Right forelimb (tissue), 1 donor: ENCODE measurements at regions not wholly inside any gene's neighbourhood (a gene's known extent, or its start where the extent isn't known, plus 50 kb on each side); places are given as distances from the start of the nearest gene placed in this dataset.

ENCODE experiments used
- DNase-seq: peaks from one replicate; pipeline ENCODE4 v3.0.0-alpha.2; 2018

GRCh38 chr2:43171789-43172188 is 54.6 kb downstream of the ZFP36L2 start:
- DNase-seq, result no peak

DNA sequence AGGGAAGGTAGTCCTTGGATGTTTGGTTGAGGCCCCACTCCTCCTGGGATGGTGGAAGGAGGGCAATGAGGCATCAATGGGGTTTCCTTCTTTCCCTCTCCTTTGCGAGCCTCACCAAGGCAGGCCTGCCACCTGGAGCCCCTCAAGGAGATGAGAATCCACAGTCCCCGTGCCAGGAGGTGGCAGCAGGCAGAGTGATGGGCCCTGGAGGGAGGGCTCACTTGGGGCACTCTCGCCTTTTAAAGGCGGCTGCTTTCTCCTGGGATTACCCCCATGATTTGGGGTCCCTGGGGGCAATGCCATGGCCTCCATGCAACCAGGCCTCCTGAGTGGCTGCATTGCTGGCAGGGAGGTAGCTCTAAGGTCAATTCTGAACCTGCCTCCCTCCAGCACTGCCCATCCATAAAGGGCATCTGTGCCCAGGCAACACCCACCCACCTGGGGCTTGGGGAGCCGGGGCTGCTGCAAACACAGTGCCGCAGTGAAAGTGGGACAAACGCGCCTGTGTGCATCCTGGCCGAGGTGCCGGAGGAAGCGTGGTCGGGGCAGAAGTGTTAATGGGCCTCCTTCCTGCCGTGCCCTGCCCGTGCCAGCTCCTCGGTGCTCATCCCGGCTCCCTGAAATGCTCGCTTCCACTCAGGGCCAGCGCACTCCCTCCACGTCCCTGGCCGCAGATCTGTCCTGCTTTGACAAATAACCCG is 55.9 kb downstream of the ZFP36L2 start:
- DNase-seq, result no peak

- DNase-seq, result no peak
These were observed 56.4 kb downstream of the ZFP36L2 start for GRCh38 chr2:43169987-43170386.

- DNase-seq, result no peak
These were observed 57.1 kb downstream of the ZFP36L2 start for GRCh38 chr2:43169099-43169945.

GRCh38 chr2:43168016-43168369 is 58.4 kb downstream of the ZFP36L2 start:
- no peak for DNase-seq

DNA sequence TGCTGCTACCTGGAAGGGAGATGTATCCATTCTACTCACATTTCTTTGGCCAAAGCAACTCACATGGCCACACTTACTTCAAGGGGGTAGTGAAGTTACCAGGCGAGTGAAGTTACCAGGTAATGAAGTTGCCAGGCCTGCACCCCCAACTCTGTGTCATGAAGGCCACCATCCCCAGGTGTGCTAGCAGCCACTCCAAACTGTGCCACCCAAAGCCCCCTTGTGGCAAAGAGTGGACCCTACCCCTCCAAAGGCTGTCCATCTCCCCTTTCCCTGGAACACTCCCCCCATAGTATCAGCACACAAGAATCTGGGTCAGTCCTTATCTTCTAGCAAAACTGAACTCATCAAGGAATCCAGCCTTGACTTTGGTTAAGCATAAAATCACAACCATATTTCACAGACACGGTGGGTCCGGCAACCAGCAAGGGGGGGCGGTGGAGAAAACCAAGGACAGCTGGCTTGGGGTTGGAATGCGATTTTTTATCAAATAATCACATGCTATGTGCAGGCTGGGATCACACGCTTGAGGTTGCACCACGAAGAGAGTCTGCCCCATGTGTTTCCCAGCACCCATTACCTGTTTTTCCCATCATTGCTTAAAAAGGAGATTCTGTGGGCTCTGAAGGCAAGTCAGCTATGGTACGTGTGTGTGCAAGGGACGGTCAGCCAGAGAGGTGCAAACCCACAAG is 60.9 kb downstream of the ZFP36L2 start:
- no peak for DNase-seq

DNA sequence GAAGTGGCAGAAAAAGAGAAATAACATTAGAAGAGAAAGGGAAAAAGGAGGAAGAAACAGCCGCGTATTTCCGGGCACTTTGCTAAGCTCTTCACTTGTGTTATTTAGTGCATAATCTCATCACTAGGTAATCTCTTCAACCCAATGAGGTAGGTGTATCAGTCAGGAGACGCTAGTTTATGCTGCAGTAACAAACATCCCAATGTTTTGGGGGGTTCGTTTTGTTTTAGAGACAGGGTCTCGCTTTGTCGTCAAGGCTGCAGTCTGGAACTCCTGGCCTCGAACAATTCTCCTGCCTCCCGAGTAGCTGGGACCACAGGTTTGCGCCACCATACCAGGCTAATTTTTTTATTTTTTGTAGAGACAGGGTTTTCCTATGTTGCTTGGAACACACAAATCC is 61.7 kb downstream of the ZFP36L2 start:
- DNase-seq, result no peak

DNA sequence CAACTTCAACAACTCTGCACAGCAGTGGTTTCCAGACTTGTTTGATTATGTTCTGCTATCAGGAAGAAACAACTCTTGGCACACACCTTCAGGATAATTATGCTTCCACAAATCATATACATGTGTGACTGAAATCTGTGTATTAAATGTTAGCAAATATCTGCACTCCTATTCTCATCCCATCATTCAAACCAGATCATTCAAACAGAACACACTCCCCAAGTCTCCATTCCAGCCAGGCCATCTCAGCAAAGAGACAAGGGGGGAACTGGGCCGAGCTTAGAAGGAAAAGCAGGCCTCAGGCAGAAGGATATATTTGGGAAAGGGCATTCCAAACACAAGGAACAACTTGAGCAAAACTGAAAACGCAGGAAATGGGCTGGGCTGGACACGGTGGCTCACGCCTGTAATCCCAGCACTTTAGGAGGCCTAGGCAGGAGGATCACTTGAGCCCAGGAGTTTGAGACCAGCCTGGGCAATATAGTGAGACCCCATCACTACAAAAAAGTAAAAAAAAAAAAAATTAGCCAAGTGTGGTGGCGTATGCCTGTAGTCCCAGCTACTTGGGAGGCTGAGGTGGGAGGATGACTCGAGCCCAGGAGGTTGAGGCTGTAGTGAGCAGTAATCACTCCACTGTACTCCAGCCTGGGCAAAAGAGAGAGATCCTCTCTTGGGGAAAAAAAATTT is 62.7 kb downstream of the ZFP36L2 start:
- DNase-seq, result no peak

DNA sequence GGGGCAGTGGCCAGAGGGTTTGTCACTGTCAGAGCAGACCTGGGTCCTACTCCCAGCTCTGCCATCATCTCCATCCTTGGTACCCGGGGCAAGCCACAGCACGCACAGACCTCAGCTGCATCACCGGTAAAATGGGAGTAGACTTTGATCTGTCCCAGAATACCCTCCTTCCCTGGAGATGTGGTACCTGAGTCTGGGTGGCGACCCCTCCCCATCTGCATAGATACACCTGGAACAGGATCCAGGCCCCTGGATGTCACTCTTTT is 64.0 kb downstream of the ZFP36L2 start:
- no peak for DNase-seq

DNA sequence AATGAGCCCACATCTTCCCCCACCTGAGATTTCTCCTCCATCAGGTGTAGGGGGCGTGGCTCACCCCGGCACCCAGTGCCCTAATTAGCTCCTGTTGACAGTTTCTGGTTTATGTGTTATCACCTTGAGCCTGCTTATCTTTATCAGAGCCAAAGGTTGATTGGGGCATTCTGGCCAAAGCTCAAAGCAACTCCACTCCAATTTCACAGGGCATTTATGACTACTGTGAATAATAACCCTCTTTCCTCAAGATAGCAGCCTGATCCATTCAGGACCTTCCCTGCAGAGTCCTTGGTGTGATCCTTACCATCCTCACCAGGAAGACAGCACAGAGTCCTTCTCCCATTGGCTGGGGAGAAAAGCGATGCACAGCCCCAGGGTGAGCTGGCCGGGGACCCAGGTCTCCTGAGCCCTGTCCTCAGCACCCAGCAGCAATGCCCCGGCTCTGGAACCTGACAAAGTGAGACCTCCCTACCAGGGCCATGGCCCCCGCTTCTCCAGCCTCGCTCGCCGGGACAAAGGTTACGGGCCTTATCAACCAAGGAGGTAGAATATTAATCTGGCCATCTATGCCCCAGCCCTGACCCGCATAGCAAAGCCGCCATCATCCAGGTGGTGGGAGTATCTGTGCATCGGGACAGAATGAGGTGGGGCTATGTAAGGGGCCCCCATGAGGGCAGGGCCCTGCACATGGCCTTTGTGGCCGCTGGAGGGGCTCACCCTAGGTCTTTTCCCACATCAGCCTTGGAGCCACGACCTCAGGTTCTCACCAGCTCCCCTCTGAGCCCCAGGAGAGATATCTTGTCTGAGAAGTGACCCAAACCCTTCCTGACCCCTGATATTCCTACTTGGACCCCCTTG is 64.5 kb downstream of the ZFP36L2 start:
- no peak for DNase-seq

- DNase-seq, result no peak
These were observed 65.6 kb downstream of the ZFP36L2 start for GRCh38 chr2:43160778-43161177.

GRCh38 chr2:43159797-43160196 is 66.6 kb downstream of the ZFP36L2 start:
- no peak for DNase-seq

DNA sequence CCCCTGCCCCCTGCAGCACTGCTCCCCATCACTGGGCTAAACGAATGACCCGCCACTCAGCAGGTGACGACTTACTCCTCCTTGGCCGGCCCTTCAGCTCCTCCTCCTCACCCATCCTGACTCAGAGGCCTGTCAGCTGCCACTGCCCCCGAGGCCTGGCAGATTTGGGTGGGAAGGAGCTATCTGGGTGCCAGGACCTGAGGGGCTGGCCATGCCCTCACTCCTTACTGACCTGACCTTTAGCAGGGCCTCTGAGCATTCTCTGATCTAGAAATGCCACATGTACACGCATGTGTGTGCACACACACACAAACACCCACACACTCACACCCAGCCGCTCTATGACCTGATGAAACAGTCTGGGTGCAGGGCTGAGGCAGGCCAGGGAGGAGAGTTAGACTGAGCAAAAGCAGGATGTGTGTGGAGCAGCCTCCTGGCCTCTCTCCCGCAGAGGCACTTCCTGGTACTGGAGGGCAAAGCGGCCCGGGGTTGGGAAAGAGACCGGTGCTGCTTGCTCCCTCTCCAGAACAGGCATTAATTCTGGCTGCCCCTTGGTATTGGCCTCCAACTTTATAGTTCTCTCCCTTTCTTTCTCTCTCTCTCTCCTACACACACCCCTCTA is 68.0 kb downstream of the ZFP36L2 start:
- no peak for DNase-seq

DNA sequence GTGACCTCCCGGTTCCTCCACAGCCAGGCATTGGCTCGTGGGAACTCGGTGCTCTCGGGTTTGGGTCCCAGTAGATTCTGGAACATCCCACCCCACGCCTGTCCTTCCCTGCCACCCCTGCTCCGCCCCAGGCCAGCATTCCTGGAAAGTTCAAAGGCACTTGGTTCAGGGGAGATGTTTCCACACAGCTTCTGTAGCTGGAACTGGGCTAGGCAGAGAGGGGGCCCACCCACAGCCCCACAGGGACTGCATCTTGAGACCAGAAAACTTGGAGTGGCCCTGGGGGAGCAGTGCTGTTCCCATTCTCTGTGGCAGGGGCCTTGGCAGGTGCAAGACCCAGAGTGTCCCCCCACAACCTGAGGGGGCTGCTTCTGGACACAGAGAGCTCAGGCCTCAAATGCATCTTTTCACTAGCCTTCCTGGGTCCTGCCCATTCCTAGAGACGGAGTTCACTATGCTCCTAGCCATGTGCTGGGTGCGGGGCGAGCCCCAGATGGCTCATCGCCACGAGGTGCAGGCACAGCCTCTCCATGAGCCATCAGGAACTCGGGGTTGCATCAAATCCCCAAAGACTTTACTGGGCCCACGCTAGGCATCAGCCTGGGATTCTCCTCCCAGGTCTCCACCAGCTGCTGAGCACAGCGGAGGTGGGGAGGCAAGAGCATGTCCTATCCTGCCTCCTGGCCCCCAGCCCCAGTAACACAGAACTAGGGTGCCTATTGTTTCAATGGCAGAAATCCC is 68.7 kb downstream of the ZFP36L2 start:
- no peak for DNase-seq

- DNase-seq, result no peak
These were observed 70.5 kb downstream of the ZFP36L2 start for GRCh38 chr2:43155851-43156411.

DNA sequence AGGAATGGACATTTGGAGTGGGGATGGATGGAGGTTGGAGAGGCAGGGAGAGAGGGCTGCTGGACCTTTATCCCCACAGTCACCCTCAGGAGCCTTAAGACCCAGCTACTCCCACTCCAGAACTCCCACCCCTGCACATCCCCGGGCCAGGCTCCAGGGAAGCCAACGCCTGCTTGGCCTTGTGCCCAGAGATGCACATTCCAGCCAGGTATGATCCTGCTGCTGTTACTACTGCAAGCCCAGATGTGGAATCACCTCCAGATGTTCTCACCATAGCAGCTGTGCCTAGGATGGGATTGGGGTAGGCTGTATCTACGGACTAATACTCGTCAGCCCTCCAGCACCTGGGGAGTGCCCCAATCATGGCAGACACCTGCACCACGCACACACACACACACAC is 71.7 kb downstream of the ZFP36L2 start:
- DNase-seq, result no peak

- DNase-seq, result no peak
These were observed 73.4 kb downstream of the ZFP36L2 start for GRCh38 chr2:43152741-43153647.

DNA sequence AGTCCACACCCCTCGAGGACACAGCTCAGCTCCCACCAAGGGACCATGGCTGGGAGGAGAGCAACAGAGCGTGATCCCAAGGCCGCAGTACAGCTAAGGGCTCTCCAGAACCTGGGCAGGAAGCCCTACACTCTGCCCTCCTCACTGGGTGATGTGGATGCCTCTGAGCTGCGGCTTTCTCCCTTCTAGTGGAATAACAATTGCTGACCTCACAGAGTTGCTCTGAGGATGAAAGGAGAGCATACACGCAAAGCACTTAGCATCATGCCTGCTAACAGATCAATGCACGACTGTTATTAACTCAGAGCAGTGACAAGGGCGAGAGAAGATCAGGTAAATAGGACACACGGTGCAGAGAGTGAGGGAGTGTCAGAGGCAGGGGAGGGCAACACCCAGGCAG is 74.2 kb downstream of the ZFP36L2 start:
- no peak for DNase-seq

DNA sequence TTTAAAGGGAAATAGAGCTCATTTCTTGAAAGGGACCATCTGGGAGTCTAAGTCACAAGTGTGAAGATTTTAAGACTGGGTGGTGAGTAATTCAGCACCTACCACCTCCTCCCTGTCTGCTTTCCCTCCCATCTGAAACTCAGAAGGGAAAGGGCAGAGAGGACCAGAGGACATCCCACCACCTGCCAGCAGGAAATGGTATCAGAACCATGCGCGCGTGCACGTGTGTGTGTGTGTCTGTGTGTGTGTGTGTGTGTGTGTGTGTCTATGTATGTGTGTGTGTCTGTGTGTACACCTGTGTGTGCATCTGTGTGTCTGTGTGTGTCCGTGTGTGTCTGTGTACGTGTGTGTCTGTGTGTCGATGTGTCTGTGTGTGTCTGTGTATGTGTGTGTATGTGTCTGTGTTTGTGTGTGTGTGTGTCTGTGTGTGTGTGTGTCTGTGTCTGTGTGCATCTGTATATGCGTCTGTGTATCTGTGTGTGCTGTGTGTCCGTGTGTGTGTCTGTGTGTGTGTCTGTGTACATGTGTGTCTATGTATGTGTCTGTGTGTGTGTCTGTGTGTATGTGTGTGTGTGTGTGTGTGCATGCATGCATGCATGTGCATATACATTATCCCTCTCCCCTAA is 76.8 kb downstream of the ZFP36L2 start:
- DNase-seq, result no peak
